Cardiac septum (tissue), 1 donor: ENCODE measurements at regions not wholly inside any gene's neighbourhood (a gene's known extent, or its start where the extent isn't known, plus 50 kb on each side); places are given as distances from the start of the nearest gene placed in this dataset.

Experiments used
- DNase-seq: peaks from one replicate; pipeline ENCODE4 v3.0.0-alpha.2; 2020; ENCODE audit warnings: low spot score
- intact Hi-C: fragments of 100-400 bp; cut with DNase I; formaldehyde crosslinking; loops from one replicate; pipeline ENCODE4 v1.14.0; 2022
- donor health status: DM: no; HTN: no; CAD: no.

- peak; percentile 41 for DNase-seq
- intact Hi-C loops, result no loop called here
Measured at GRCh38 chr13:27014406-27015359, 156.9 kb downstream of the USP12 start.

GRCh38 chr13:27012482-27013197 is 159.0 kb downstream of the USP12 start:
- DNase-seq, result no peak
- intact Hi-C loops, result no loop called here

- intact Hi-C loops, result no loop called here
- DNase-seq, result no peak
Measured at GRCh38 chr13:27011661-27012060, 159.9 kb downstream of the USP12 start.

GRCh38 chr13:27008733-27009132 is 162.9 kb downstream of the USP12 start:
- intact Hi-C loops, result no loop called here
- no peak for DNase-seq

- no peak for DNase-seq
- intact Hi-C loops, result no loop called here
Measured at GRCh38 chr13:27007166-27007565, 164.4 kb downstream of the USP12 start.

GRCh38 chr13:27006519-27007161 is 165.0 kb downstream of the USP12 start:
- intact Hi-C loops, result no loop called here
- no peak for DNase-seq

- DNase-seq, result no peak
- intact Hi-C loops, result no loop called here
Measured at GRCh38 chr13:27005976-27006518, 165.6 kb downstream of the USP12 start.

- DNase-seq, result no peak
- intact Hi-C loops, result no loop called here
Measured at GRCh38 chr13:27005556-27005955, 166.1 kb downstream of the USP12 start.

- no peak for DNase-seq
- intact Hi-C loops, result no loop called here
Measured at GRCh38 chr13:27004866-27005265, 166.7 kb downstream of the USP12 start.

- intact Hi-C loops, result no loop called here
Measured at GRCh38 chr13:27004326-27004725, 167.3 kb downstream of the USP12 start.

GRCh38 chr13:27001705-27002104 is 169.9 kb downstream of the USP12 start:
- DNase-seq, result no peak
- intact Hi-C loops, result no loop called here

More at GRCh38 chr13:27004326-27004725, 167.3 kb downstream of the USP12 start:
- DNase-seq, result no peak

GRCh38 chr13:27000686-27001085 is 170.9 kb downstream of the USP12 start:
- no peak for DNase-seq
- intact Hi-C loops, result no loop called here

GRCh38 chr13:26999499-26999898 is 172.1 kb downstream of the USP12 start:
- DNase-seq, result no peak
- intact Hi-C loops, result no loop called here

- no peak for DNase-seq
- intact Hi-C loops, result no loop called here
Measured at GRCh38 chr13:26998292-26998691, 173.3 kb downstream of the USP12 start.

- intact Hi-C loops, result no loop called here
Measured at GRCh38 chr13:26996965-26997752, 174.5 kb downstream of the USP12 start.

GRCh38 chr13:26995159-26995558 is 176.5 kb downstream of the USP12 start:
- DNase-seq, result no peak
- intact Hi-C loops, result no loop called here

More at GRCh38 chr13:26996965-26997752, 174.5 kb downstream of the USP12 start:
- no peak for DNase-seq

GRCh38 chr13:26993780-26994179 is 177.8 kb downstream of the USP12 start:
- intact Hi-C loops, result no loop called here
- no peak for DNase-seq

GRCh38 chr13:26992951-26993719 is 178.5 kb downstream of the USP12 start:
- DNase-seq, result no peak
- intact Hi-C loops, result no loop called here
